ENCODE measurements at regions not wholly inside any gene's neighbourhood (a gene's known extent, or its start where the extent isn't known, plus 50 kb on each side); places are given as distances from the start of the nearest gene placed in this dataset.

DNA sequence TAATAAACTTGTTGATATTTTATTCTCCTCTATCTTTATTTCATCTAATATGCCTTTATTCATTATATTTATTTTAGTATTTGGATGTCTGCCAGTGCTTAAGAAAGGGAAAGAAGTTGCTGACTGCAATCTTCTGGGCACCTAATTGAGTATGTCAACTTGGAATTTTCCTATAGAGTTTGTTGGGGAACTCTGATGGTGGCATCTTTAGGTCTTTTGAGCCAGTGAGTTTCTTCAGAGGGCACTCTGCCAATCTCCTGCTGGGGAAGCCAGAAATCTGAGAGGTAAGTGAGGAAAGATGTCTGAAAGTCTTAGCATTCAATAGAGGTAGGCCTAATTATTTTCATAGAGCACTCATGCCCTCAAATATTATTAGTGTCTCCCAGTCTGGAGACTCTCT lies 475.0 kb downstream of the GABRG1 start:
- H3K9me3 Mint-ChIP-seq: peaks cover under 1% of the 10 kb centered on the region
- H3K4me1 Mint-ChIP-seq: no peaks in the 10 kb centered on the region
- H3K27me3 Mint-ChIP-seq: no peaks in the 10 kb centered on the region
- ChIA-PET CTCF (no interaction called here), POLR2A (no interaction called here)
- DNase-seq (no peak), ATAC-seq (ENCODE audit: low read depth) (no peak)
- H3K27ac Mint-ChIP-seq: no peak overlapping the region
- intact Hi-C loops (cut with micrococcal nuclease): no loop called here
- no peaks in the 10 kb centered on the region for H3K36me3 Mint-ChIP-seq (ENCODE audit: low read depth)
- TF ChIP-seq CTCF (IDR thresholded peaks at IDR 0.05): no peak
- no peak overlapping the region for H3K4me3 Mint-ChIP-seq

DNA sequence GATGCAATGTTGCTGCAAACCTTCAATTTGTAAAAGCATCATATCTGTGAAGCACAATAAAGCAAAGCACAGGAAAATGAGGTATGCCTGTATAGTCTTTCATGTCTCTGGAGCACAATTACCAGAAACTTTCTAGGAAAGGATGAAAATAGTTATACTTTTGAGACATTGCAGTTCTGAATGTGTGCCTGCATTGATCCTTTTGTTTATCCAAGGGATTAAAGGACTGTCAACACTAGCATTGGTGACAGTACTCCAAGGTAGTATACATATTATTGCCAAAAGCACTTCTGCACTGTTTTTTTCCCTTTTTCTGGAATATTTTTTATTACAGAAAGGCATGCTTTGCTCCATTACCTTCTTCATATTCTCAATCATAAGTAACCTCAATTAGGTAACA lies 476.0 kb downstream of the GABRG1 start:
- DNase-seq (no peak), ATAC-seq (ENCODE audit: low read depth) (no peak)
- no peaks in the 10 kb centered on the region for H3K27me3 Mint-ChIP-seq
- H3K36me3 Mint-ChIP-seq (ENCODE audit: low read depth): no peaks in the 10 kb centered on the region
- no peaks in the 10 kb centered on the region for H3K9me3 Mint-ChIP-seq
- H3K4me1 Mint-ChIP-seq: no peaks in the 10 kb centered on the region
- no peak overlapping the region for H3K4me3 Mint-ChIP-seq
- TF ChIP-seq CTCF (IDR thresholded peaks at IDR 0.05): no peak
- ChIA-PET POLR2A (no interaction called here), CTCF (no interaction called here)
- H3K27ac Mint-ChIP-seq: no peak overlapping the region
- intact Hi-C loops (cut with micrococcal nuclease): no loop called here

GRCh38 chr4:45646885-45647590 lies 476.8 kb downstream of the GABRG1 start:
- Mint-ChIP-seq H3K27me3 (no peaks in the 10 kb centered on the region), H3K9me3 (no peaks in the 10 kb centered on the region), H3K27ac (no peak overlapping the region), H3K36me3 (ENCODE audit: low read depth) (no peaks in the 10 kb centered on the region), H3K4me1 (no peaks in the 10 kb centered on the region), H3K4me3 (no peak overlapping the region)
- DNase-seq (no peak), ATAC-seq (ENCODE audit: low read depth) (no peak)
- POLR2A ChIA-PET: no interaction called here
- CTCF ChIA-PET: no interaction called here
- no peak for TF ChIP-seq CTCF (IDR thresholded peaks at IDR 0.05)
- intact Hi-C loops (cut with micrococcal nuclease): no loop called here

DNA sequence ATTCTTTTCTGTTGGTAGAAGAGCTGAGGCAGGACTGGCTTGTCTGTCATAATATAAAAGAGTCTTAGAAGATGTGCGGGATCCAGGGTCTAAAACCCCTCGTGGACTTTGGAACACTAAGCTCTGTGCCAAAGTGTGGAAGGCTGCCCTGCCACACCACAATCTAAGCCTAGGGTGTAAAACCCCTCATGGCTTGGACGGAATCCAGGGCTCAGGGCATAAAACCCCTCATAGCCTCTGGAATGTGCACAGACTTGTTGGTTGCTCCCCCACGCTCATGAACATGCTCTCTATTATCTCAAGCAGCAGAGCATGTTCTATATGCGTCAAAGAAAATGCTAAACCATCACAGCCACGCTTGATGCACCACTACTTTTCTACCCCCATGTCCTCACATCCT lies 483.6 kb downstream of the GABRG1 start:
- H3K27ac Mint-ChIP-seq: no peak overlapping the region

GRCh38 chr4:45638641-45639040 lies 485.2 kb downstream of the GABRG1 start:
- CTCF ChIA-PET: no interaction called here
- no peak overlapping the region for H3K4me3 Mint-ChIP-seq
- H3K27me3 Mint-ChIP-seq: no peaks in the 10 kb centered on the region
- H3K4me1 Mint-ChIP-seq: no peaks in the 10 kb centered on the region
- H3K27ac Mint-ChIP-seq: no peak overlapping the region
- POLR2A ChIA-PET: no interaction called here
- H3K9me3 Mint-ChIP-seq: peaks cover 13% of the 10 kb centered on the region
- ATAC-seq (ENCODE audit: low read depth) (no peak), DNase-seq (no peak)
- TF ChIP-seq CTCF (IDR thresholded peaks at IDR 0.05): no peak
- no peaks in the 10 kb centered on the region for H3K36me3 Mint-ChIP-seq (ENCODE audit: low read depth)
- intact Hi-C loops (cut with micrococcal nuclease): no loop called here

More for the DNA sequence above, 483.6 kb downstream of the GABRG1 start:
- Mint-ChIP-seq H3K4me1 (no peaks in the 10 kb centered on the region), H3K4me3 (no peak overlapping the region), H3K9me3 (peaks cover 10% of the 10 kb centered on the region), H3K27me3 (no peaks in the 10 kb centered on the region), H3K36me3 (ENCODE audit: low read depth) (no peaks in the 10 kb centered on the region)
- intact Hi-C loops (cut with micrococcal nuclease): no loop called here
- DNase-seq (no peak), ATAC-seq (ENCODE audit: low read depth) (no peak)
- ChIA-PET POLR2A (no interaction called here), CTCF (no interaction called here)
- TF ChIP-seq CTCF (IDR thresholded peaks at IDR 0.05): no peak
